Endothelial cell of umbilical vein (primary cell): ENCODE measurements at regions not wholly inside any gene's neighbourhood (a gene's known extent, or its start where the extent isn't known, plus 50 kb on each side); places are given as distances from the start of the nearest gene placed in this dataset.

Experiments used
- EZH2 ChIP-seq: IDR thresholded peaks from 2 replicates; pipeline ENCODE4 v1.6.1; 2012; ENCODE audit warnings: borderline replicate concordance, low read depth, mild to moderate bottlenecking, moderate library complexity, low read length, inconsistent platforms; ENCODE audit not compliant: severe bottlenecking
- MYC ChIP-seq: IDR thresholded peaks from one replicate; pipeline ENCODE4 v1.6.1; 2011; ENCODE audit warnings: mild to moderate bottlenecking, low read depth, low read length
- POLR2A ChIP-seq: IDR thresholded peaks from 2 replicates; pipeline ENCODE4 v1.6.1; 2012; ENCODE audit warnings: low read depth, mild to moderate bottlenecking, control low read depth, low read length
- POLR2AphosphoS5 ChIP-seq: IDR thresholded peaks from 2 replicates; pipeline ENCODE4 v1.6.1; 2012; ENCODE audit warnings: low read depth, mild to moderate bottlenecking, control low read depth, low read length, moderate library complexity; ENCODE audit not compliant: insufficient read depth
- TF ChIP-seq, protein P1 (sequence below), 2 donors: IDR thresholded peaks; 1 replicate in 1 of 2; 2 replicates in 1 of 2; pipeline ENCODE4 v1.5.1; 2011; ENCODE audit warnings: low read length in 2 of 2, mild to moderate bottlenecking in 2 of 2, moderate library complexity in 2 of 2, control low read depth in 1 of 2, inconsistent platforms in 1 of 2, low read depth in 1 of 2; ENCODE audit not compliant: insufficient read depth in 1 of 2; ENCODE audit errors: extremely low read depth in 1 of 2
- TF ChIP-seq, protein P2 (sequence below): IDR thresholded peaks from 2 replicates; pipeline ENCODE4 v1.6.1; 2011; ENCODE audit not compliant: insufficient read depth, insufficient read length

DNA sequence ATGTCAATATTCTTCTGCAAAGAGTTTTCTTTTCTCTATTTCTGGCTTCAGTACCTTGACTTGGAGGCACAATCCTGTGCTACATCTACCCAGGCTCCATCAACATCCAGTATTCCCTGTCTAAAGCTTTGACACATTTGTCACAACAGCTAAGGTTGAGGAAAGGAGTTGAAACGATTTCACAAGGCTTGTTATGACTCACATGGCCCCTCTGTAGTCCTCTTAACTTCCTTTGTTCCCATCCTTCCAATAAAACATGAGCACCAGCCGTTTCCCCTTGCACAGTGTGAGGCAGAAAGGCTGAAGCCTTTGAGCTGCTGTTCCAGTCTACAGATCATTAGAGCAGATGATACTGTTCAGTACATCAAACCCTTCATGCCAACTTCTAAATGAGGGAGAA, 163.0 kb upstream of the TMCO5A start:
- TF ChIP-seq POLR2A (no peak), MYC (no peak), POLR2AphosphoS5 (no peak), EZH2 (no peak)
- TF ChIP-seq, protein P1, sequence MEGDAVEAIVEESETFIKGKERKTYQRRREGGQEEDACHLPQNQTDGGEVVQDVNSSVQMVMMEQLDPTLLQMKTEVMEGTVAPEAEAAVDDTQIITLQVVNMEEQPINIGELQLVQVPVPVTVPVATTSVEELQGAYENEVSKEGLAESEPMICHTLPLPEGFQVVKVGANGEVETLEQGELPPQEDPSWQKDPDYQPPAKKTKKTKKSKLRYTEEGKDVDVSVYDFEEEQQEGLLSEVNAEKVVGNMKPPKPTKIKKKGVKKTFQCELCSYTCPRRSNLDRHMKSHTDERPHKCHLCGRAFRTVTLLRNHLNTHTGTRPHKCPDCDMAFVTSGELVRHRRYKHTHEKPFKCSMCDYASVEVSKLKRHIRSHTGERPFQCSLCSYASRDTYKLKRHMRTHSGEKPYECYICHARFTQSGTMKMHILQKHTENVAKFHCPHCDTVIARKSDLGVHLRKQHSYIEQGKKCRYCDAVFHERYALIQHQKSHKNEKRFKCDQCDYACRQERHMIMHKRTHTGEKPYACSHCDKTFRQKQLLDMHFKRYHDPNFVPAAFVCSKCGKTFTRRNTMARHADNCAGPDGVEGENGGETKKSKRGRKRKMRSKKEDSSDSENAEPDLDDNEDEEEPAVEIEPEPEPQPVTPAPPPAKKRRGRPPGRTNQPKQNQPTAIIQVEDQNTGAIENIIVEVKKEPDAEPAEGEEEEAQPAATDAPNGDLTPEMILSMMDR (IDR thresholded peaks at IDR 0.05; ENCODE audit: extremely low read depth in 1 of 2, insufficient read depth in 1 of 2, low read depth in 1 of 2, low read length in 2 of 2): no peak
- TF ChIP-seq, protein P2, sequence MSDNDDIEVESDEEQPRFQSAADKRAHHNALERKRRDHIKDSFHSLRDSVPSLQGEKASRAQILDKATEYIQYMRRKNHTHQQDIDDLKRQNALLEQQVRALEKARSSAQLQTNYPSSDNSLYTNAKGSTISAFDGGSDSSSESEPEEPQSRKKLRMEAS: no peak
